ENCODE measurements at regions not wholly inside any gene's neighbourhood (a gene's known extent, or its start where the extent isn't known, plus 50 kb on each side); places are given as distances from the start of the nearest gene placed in this dataset.

DNA sequence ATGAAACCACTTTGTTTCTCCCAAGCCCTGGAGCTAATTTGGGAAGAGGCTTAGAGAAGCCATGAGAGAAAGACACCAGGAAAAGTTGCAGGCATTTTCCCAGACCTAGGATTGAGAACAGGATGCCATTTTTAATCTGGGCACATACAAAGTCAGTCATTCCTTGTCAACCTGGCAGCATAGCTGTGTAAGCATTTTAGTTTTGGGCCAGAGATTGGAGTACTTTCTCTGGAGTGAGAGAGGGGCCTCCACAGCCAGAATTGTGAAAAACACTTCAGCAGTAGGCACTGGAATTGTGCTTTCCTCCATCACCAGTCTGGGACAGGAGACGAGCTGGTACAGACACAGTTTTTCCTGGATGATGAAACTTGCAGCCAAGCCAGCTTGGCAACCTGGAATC, 390.3 kb upstream of the DMAC1 start:
- TF ChIP-seq CTCF (IDR thresholded peaks at IDR 0.05; ENCODE audit: extremely low read depth in 1 of 2, insufficient read depth in 1 of 2, low read depth in 1 of 2, low read length in 2 of 2): no peak
- no peak for TF ChIP-seq POLR2A (IDR thresholded peaks at IDR 0.05; ENCODE audit: low read depth, low read length)
- TF ChIP-seq FOS (IDR thresholded peaks at IDR 0.05; ENCODE audit: borderline replicate concordance, insufficient read depth, low read length): no peak
- TF ChIP-seq POLR2AphosphoS5 (IDR thresholded peaks at IDR 0.05; ENCODE audit: insufficient read depth, low read depth, low read length): no peak
- TF ChIP-seq, protein P1, sequence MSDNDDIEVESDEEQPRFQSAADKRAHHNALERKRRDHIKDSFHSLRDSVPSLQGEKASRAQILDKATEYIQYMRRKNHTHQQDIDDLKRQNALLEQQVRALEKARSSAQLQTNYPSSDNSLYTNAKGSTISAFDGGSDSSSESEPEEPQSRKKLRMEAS (IDR thresholded peaks at IDR 0.05; ENCODE audit: insufficient read depth, insufficient read length): no peak
- no peak for TF ChIP-seq JUN (IDR thresholded peaks at IDR 0.05; ENCODE audit: borderline replicate concordance, insufficient read depth, insufficient read length, low read depth)
- no peak for TF ChIP-seq EZH2 (IDR thresholded peaks at IDR 0.05; ENCODE audit: borderline replicate concordance, low read depth, low read length, severe bottlenecking)
- TF ChIP-seq MYC (IDR thresholded peaks at IDR 0.05; ENCODE audit: low read depth, low read length): no peak

Data from endothelial cell of umbilical vein (primary cell).